Sigmoid colon (tissue), 4 donors: ENCODE measurements at regions not wholly inside any gene's neighbourhood (a gene's known extent, or its start where the extent isn't known, plus 50 kb on each side); places are given as distances from the start of the nearest gene placed in this dataset.

Source experiments
- CTCF ChIP-seq, 4 experiments: fragments of 450-650 bp in 3 of 4; fragments of 200-600 bp in 1 of 4; IDR thresholded peaks; one replicate each; pipeline ENCODE4 v1.5.1; 2016 to 2019; ENCODE audit warnings: antibody characterized with exemption in 4 of 4, mild to moderate bottlenecking in 3 of 4, moderate library complexity in 2 of 4
- EP300 ChIP-seq, 4 donors: sonication (generic); formaldehyde crosslinking; IDR thresholded peaks; one replicate each; pipeline ENCODE4 v1.6.1; 2017; ENCODE audit warnings: antibody characterized with exemption in 4 of 4
- POLR2A ChIP-seq, 2 donors: fragments of 450-650 bp; IDR thresholded peaks; one replicate each; pipeline ENCODE4 v1.6.1; 2016; ENCODE audit warnings: antibody characterized with exemption in 2 of 2, mild to moderate bottlenecking in 2 of 2, moderate library complexity in 2 of 2
- POLR2AphosphoS5 ChIP-seq, 4 donors: sonication (generic); formaldehyde crosslinking; IDR thresholded peaks; one replicate each; pipeline ENCODE4 v1.6.1; 2017; ENCODE audit warnings: antibody characterized with exemption in 4 of 4

GRCh38 chr7:125504848-125505247 is 575.2 kb upstream of the POT1 start:
- no peak for TF ChIP-seq CTCF (IDR thresholded peaks at IDR 0.05)
- no peak for TF ChIP-seq POLR2A (IDR thresholded peaks at IDR 0.05)
- no peak for TF ChIP-seq POLR2AphosphoS5 (IDR thresholded peaks at IDR 0.05)
- TF ChIP-seq EP300 (IDR thresholded peaks at IDR 0.05): no peak
